Testis (tissue), 2 donors: ENCODE measurements at regions not wholly inside any gene's neighbourhood (a gene's known extent, or its start where the extent isn't known, plus 50 kb on each side); places are given as distances from the start of the nearest gene placed in this dataset.

Source experiments
- DNase-seq: peaks from one replicate; pipeline ENCODE4 v3.0.0-alpha.2; 2019
- H3K27ac ChIP-seq, 2 donors: fragments of 200-600 bp; sonication (generic); one replicate each; pipeline ENCODE4 v1.5.1; 2019
- H3K27me3 ChIP-seq: fragments of 200-600 bp; sonication (generic); one replicate; pipeline ENCODE4 v1.5.1; 2019
- H3K36me3 ChIP-seq: fragments of 200-600 bp; sonication (generic); one replicate; pipeline ENCODE4 v1.5.1; 2017; ENCODE audit warnings: low read depth; ENCODE audit errors: missing control alignments
- H3K4me1 ChIP-seq: fragments of 200-600 bp; sonication (generic); one replicate; pipeline ENCODE4 v1.5.1; 2019
- H3K4me3 ChIP-seq, 2 donors: fragments of 200-600 bp; sonication (generic); one replicate each; pipeline ENCODE4 v1.5.1; 2017 to 2019
- H3K9me3 ChIP-seq: fragments of 200-600 bp; sonication (generic); one replicate; pipeline ENCODE4 v1.5.1; 2017
- CTCF ChIP-seq, 3 experiments: fragments of 450-650 bp in 2 of 3; fragments of 200-600 bp in 1 of 3; sonication (generic) in 1 of 3; IDR thresholded peaks; one replicate each; pipeline ENCODE4 v1.5.1; 2016 to 2019; ENCODE audit warnings: antibody characterized with exemption in 3 of 3, mild to moderate bottlenecking in 2 of 3, moderate library complexity in 1 of 3
- POLR2A ChIP-seq: fragments of 450-650 bp; IDR thresholded peaks from one replicate; pipeline ENCODE4 v1.6.1; 2017; ENCODE audit warnings: antibody characterized with exemption, mild to moderate bottlenecking, moderate library complexity
- WGBS, 2 donors: methylation state at CpG; one replicate each; pipeline ENCODE4 v1.1.5; 2018; 5-methylcytosine and 5-hydroxymethylcytosine counted together
- intact Hi-C: fragments of 100-400 bp; cut with DNase I; formaldehyde crosslinking; loops from one replicate; pipeline ENCODE4 v1.15.1; 2023; ENCODE audit warnings: low total_unique reads

GRCh38 chr5:52692606-52693005 lies 95.1 kb upstream of the ITGA1 start:
- TF ChIP-seq CTCF (IDR thresholded peaks at IDR 0.05) (no peak), POLR2A (no peak)
- Histone ChIP-seq H3K9me3 (no peaks in the 10 kb centered on the region), H3K4me3 (no peak overlapping the region), H3K36me3 (no peaks in the 10 kb centered on the region), H3K27me3 (no peaks in the 10 kb centered on the region), H3K27ac (no peak overlapping the region), H3K4me1 (peaks cover 11% of the 10 kb centered on the region)
- no peak for DNase-seq
- 68 to 84% methylated on average over 1 of the region's 1 CpG for WGBS, 2 donors
- intact Hi-C loops = no loop called here

GRCh38 chr5:52693280-52693679 lies 94.4 kb upstream of the ITGA1 start:
- Histone ChIP-seq H3K9me3 (no peaks in the 10 kb centered on the region), H3K27me3 (no peaks in the 10 kb centered on the region), H3K4me1 (peaks cover 11% of the 10 kb centered on the region), H3K4me3 (no peak overlapping the region), H3K36me3 (no peaks in the 10 kb centered on the region), H3K27ac (no peak overlapping the region)
- DNase-seq = peak; percentile 46
- peak in 2 of 3 experiments; percentile 30 to 36 for TF ChIP-seq CTCF (IDR thresholded peaks at IDR 0.05)
- no peak for TF ChIP-seq POLR2A
- intact Hi-C loops = no loop called here

DNA sequence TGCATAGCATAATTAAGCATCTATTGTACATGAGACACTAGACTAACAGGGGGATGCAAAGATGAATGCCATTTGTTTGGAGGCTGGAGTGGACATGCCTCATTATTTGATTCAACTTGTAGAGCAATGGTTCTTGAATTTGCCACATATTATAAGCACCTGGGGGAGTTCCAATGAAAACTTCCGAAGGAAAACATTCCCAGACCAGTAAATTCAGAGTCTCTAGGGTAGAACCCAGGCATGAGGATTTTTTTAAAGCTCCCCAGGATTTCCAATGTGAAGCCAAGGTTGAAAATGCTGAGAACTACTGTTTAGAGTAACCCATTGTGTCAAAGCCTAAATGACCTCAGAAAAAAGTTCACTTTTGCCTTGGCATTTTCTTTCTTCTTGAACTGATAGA lies 93.9 kb upstream of the ITGA1 start:
- DNase-seq = no peak
- H3K36me3 ChIP-seq = no peaks in the 10 kb centered on the region
- no peak overlapping the region for H3K27ac ChIP-seq
- TF ChIP-seq CTCF (IDR thresholded peaks at IDR 0.05) (no peak), POLR2A (no peak)
- H3K4me1 ChIP-seq = peaks cover 11% of the 10 kb centered on the region
- no peaks in the 10 kb centered on the region for H3K9me3 ChIP-seq
- WGBS, 2 donors = 64 to 86% methylated on average over 1 of the region's 1 CpG
- intact Hi-C loops = no loop called here
- H3K4me3 ChIP-seq = no peak overlapping the region
- no peaks in the 10 kb centered on the region for H3K27me3 ChIP-seq

DNA sequence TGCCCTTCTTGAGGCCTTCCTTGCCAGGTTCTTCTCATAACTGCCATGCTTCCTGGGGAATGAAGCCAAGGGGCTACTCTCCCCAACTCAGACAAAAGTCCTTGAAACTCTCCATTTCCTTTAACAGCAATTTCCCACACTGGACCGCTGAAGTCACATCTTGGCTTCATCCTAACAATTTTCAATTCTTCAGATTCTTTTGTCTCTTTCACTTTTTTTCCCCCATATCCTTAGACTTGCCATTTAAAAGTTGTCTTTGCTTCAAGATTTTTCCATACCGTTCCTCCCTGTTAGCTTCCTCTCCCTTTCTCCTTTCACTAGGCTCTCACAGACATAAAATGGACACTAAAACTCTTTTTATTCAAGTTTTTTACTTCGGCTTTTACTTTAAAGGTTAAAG lies 93.1 kb upstream of the ITGA1 start:
- H3K27ac ChIP-seq = no peak overlapping the region
- H3K4me1 ChIP-seq = peaks cover 11% of the 10 kb centered on the region
- intact Hi-C loops = no loop called here
- H3K4me3 ChIP-seq = no peak overlapping the region
- no peaks in the 10 kb centered on the region for H3K36me3 ChIP-seq
- WGBS, 2 donors = 52 to 63% methylated on average over 3 of the region's 3 CpGs
- DNase-seq = no peak
- H3K9me3 ChIP-seq = no peaks in the 10 kb centered on the region
- H3K27me3 ChIP-seq = no peaks in the 10 kb centered on the region
- TF ChIP-seq CTCF (IDR thresholded peaks at IDR 0.05) = no peak
- no peak for TF ChIP-seq POLR2A

DNA sequence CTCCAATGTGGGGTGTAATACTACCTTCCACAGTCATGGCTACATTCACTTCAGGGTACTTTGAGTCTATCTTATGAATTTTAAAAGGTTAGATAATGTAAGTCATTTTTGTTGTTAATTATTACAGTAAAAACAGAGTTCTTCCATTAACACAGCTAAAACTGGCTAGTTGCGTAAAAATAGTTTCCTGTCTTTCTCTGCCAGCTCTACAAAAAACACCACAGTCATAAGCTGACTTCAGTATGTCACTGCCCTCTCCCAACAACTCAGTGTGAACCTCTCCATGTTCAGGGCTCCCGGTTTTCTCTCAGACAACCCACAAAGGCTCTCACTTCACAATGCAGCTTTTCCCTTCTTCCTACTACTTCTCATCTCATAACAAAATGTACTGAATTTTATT lies 84.8 kb upstream of the ITGA1 start:
- Histone ChIP-seq H3K36me3 (no peaks in the 10 kb centered on the region), H3K9me3 (no peaks in the 10 kb centered on the region), H3K4me3 (no peak overlapping the region), H3K4me1 (no peaks in the 10 kb centered on the region), H3K27ac (no peak overlapping the region), H3K27me3 (no peaks in the 10 kb centered on the region)
- intact Hi-C loops = no loop called here
- no peak for TF ChIP-seq CTCF (IDR thresholded peaks at IDR 0.05)
- no peak for TF ChIP-seq POLR2A
- DNase-seq = no peak
- WGBS, 2 donors = 49 to 69% methylated on average over 2 of the region's 2 CpGs
